HG02798 (cell line): ENCODE measurements at regions not wholly inside any gene's neighbourhood (a gene's known extent, or its start where the extent isn't known, plus 50 kb on each side); places are given as distances from the start of the nearest gene placed in this dataset.

Source experiments
- ATAC-seq: cut with Tn5 transposase; IDR thresholded peaks from one replicate; pipeline ENCODE4 v1.9.1; 2021; ENCODE audit warnings: mild to moderate bottlenecking; ENCODE audit not compliant: unreplicated experiment, poor library complexity

DNA sequence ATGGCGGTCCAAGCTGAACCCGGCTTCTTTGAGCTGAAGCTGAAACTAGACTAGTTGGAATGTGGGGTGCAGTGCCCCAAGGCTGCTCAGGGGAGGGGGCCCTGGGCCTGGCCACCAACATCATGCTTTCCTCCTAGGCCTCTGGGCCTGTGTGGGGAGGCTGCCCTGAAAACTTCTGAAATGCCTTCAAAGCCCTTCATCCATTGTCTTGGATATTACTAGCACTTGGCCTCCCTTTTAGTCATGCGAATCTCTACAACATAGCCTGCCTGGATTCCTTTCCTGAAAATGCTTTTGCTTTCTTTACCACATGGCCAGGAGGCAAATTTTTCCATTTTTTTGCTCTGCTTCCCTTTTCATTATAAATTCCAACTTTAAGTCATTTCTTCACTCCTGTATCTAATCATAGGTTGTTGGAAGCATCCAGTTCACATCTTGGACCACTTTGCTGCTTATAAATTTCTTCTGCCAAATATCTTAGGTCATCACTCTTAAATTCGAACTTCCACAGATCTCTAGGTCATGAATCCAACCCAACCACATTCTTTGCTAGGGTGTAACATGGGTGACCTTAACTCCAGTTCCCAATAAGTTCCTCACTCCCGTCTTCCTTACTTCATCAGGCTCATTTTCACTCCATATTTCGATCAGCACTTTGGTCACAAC lies 103.4 kb downstream of the DDIT4L start:
- no peak for ATAC-seq

- no peak for ATAC-seq
Observed at GRCh38 chr4:100084892-100085291, 105.4 kb downstream of the DDIT4L start.

GRCh38 chr4:100083289-100083688 lies 107.0 kb downstream of the DDIT4L start:
- no peak for ATAC-seq

DNA sequence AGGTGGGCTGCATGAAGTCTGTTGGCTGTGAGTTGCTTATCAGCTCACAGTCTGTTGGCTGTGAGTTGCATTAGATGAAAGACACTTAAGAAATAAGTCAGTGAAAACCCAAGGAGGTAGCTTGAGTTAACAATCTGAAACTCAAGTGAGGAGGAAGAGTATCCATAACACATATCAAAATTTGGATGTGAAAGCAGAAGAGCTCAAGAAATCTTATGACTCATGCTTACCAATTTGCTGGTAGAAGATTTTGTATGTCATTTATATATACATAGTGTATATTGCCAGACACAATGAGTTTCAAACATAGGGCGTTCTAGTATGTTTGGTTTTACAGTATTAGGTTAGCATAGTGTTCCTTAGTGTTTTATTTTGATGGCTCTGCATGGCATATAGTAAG lies 107.4 kb downstream of the DDIT4L start:
- no peak for ATAC-seq

- ATAC-seq, result no peak
Observed at GRCh38 chr4:100081491-100081890, 108.8 kb downstream of the DDIT4L start.

GRCh38 chr4:100079264-100079663 lies 111.0 kb downstream of the DDIT4L start:
- ATAC-seq, result no peak

DNA sequence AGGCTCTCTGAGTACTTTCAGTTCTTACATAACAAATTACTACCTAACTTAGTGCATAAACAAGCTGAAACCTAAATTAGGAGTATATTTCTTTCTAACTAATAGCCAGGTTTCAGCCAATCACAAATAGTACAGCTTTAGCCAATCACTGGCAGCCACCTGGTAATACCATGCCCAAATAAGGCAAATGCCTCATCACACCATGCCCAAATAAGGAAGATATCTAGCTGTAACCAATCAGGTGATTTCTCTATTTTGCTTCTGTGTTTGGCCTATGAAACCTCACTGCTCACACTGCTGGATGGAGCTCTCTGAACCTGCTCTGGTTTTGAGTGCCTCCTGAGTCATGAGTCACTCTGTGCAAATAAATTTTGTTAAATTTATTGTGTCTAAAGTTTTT lies 113.5 kb downstream of the DDIT4L start:
- peak; percentile 54 for ATAC-seq

- no peak for ATAC-seq
Observed at GRCh38 chr4:100075486-100076270, 114.6 kb downstream of the DDIT4L start.

DNA sequence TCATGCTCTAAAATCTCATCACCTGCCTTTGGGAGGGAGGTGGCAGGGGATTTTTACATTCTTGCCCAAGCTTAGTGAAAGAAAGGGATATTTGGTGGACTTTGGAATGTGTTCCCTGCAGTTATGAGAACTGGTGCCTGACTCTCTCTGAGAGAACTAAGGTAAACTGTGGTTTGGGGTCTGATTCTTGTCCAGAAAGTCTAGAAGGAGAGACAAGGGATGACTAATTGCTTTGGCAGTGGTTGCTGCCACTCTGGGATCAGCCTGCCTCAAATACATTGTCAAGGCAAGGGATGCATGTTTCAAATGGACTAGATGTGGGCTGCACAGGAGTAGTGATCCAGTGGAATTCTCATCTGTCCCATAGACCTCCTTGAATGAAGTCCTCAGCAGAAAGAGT lies 115.2 kb downstream of the DDIT4L start:
- no peak for ATAC-seq

- no peak for ATAC-seq
Observed at GRCh38 chr4:100071506-100071905, 118.8 kb downstream of the DDIT4L start.

- ATAC-seq, result no peak
Observed at GRCh38 chr4:100070868-100071267, 119.4 kb downstream of the DDIT4L start.

DNA sequence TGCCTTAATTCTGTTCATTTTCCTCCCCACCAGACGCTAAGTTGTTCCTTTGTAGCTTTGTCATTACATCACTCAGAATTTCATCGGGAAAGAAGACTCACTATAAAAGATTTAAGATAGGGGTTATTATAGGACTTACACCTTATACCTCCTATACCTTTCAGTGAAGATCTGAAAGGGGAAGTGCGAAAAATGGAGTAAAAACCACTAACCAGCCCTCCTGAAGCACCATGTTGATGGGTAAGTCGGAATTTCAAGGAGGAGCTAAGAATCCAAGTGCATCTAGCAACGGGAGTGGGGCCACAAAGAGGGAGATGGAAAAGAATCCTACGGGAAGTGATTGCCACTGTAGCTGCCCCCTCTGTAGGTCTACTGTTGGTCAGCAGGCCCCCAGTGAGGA lies 119.1 kb upstream of the H2AZ1 start:
- no peak for ATAC-seq

DNA sequence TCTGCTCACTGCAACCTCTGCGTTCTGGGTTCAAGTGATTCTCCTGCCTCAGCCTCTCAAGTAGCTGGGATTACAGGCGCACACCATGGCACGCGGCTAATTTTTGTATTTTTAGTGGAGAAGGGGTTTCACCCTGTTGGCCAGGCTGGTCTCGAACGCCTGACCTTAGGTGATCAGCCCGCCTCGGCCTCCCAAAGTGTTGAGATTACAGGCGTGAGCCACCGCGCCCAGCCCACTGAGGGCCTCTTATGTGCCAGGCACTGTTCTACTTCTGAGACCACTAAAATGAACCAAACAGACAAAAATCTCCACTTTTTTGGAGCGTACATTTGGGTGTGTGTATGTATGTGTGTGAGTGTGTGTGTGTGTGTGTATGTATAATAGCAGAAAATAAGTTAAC lies 117.2 kb upstream of the H2AZ1 start:
- no peak for ATAC-seq

DNA sequence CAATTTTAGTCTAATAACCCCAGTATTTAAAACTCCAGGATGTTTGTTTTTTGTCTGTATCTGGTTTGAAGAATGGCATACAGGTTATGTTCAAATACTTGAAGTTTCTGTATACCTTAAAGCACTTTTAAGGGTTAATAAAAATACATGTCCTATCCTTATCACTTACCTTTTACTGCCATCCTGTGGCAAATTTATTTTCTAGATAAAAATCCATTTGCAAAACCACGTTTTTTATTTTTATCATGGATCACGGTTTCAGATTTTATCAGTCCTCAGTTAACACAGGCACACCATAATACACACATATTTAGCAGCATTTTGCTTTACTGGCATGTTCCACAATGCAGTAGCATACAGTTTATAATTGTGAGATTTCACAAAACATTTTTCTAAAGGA lies 113.3 kb upstream of the H2AZ1 start:
- ATAC-seq, result no peak

- ATAC-seq, result no peak
Observed at GRCh38 chr4:100062921-100063320, 112.8 kb upstream of the H2AZ1 start.

DNA sequence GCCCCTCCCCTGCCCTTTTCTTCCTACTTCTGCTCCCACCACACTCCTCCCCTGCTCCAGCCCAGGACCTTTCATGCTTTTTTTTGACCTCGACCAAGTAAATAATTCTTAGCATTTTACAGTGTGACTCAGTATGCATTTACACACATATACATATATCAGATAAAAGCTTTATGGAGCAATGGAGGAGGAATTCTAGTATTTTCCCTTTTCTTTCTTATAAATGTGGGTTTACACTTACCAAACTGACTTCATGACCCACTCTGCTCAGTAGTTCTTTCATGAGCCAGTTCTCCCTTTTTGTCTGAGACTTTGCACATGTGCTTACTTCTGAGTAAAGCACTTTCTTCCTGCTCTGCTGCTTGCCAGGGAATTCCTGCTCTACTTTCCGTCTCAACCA lies 111.8 kb upstream of the H2AZ1 start:
- ATAC-seq, result no peak

GRCh38 chr4:100060765-100061416 lies 110.8 kb upstream of the H2AZ1 start:
- peak; percentile 70 for ATAC-seq

DNA sequence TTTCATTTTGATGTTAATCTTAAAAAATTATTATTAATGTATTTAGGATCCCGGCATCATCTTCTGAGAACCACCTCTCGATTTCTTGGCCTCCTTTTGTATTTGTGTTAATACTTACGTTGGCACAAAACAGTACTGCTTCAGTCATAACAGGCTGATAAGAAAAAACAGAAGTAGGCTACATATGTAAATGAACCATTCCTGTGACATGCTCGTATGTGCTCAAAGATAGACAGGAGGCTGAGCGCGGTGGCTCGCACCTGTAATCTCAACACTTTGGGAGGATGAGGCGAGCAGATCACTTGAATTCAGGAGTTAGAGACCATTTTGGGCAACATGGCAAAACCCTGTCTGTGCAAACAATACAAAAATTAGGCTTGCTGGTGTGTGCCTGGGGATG lies 109.4 kb upstream of the H2AZ1 start:
- peak; percentile 41 for ATAC-seq

DNA sequence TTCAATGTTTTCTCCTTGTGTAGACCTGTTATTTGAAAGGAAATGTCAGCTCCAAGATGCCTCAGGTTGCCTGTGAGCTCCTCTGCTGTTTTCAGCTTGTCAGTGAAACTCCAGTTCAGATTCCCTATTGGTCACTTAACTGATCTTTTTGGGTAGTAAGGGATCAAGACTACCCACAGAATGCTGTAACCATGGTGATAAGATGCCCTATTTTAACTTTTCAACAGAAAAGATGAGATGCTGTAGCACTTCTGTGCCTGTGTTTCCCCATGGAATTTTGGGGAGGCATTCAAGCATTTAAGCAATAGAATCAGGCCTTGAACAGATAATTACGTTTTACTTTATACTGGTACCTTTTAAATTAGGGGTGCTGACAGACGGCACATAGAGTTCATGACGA lies 106.6 kb upstream of the H2AZ1 start:
- ATAC-seq, result no peak

- ATAC-seq, result no peak
Observed at GRCh38 chr4:100054071-100054470, 104.0 kb upstream of the H2AZ1 start.

GRCh38 chr4:100049872-100050271 lies 99.8 kb upstream of the H2AZ1 start:
- ATAC-seq, result no peak

DNA sequence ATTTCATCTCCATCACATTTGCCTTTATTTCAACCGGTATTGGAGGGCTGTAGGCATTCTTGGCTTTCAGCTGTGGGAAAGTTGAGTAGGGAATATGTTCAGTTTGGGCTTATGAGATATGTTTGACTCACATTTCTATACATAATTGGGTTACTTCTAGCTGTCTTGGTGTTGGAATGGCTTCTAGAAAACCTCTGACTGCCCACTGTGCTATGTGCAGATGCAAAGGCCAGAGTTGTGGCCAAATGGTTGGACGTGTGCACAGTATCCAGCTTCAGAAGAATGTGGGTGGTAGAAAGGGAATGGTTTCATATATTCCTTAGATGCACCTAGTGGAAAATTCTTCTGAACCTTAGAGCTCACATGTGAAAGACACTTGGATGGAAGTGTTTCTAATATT lies 92.6 kb upstream of the H2AZ1 start:
- ATAC-seq, result no peak
